GM21390 (cell line): ENCODE measurements at regions not wholly inside any gene's neighbourhood (a gene's known extent, or its start where the extent isn't known, plus 50 kb on each side); places are given as distances from the start of the nearest gene placed in this dataset.

Experiments used
- ATAC-seq: cut with Tn5 transposase; IDR thresholded peaks from one replicate; pipeline ENCODE4 v1.9.1; 2021; ENCODE audit not compliant: unreplicated experiment

DNA sequence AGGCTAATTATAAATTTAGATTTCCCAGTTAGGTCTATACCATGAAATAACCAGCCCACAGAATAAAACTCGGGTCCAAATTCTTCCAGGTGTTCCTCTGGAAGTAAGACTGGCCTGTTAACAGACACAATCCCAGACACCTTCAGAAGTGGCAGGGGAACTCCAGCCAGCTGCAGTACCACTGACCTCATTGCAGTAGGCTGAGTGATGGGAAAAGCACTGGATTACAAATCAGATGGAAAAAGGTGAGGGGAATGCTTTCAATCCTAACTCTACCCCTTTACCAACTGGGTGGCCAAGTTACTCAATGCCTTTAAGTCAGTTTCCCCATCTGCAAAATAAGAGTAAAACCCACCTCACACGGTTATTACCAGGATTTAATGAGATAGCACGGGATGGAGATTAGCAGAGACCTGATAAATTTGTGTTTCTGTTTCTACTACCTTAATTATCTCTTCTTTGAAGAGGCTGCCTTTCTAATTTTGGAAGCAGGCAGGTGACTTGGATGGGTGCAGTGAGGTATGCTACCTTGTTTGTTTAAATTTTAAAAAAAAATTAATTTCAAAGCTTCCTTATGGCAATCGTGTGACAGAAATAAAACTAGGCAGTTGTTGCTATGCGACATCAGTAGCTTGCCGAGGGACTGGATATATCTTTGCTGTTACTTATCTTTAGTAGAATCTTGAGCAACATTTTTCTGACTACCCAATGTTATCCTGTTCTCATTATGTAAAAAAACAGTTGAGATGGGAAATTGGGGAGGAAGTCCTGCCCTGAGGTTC is 167.3 kb upstream of the GRIN2B start:
- ATAC-seq = no peak

GRCh38 chr12:14153803-14154202 is 172.4 kb upstream of the GRIN2B start:
- ATAC-seq = peak; percentile 21

GRCh38 chr12:14156606-14157005 is 175.2 kb upstream of the GRIN2B start:
- no peak for ATAC-seq

DNA sequence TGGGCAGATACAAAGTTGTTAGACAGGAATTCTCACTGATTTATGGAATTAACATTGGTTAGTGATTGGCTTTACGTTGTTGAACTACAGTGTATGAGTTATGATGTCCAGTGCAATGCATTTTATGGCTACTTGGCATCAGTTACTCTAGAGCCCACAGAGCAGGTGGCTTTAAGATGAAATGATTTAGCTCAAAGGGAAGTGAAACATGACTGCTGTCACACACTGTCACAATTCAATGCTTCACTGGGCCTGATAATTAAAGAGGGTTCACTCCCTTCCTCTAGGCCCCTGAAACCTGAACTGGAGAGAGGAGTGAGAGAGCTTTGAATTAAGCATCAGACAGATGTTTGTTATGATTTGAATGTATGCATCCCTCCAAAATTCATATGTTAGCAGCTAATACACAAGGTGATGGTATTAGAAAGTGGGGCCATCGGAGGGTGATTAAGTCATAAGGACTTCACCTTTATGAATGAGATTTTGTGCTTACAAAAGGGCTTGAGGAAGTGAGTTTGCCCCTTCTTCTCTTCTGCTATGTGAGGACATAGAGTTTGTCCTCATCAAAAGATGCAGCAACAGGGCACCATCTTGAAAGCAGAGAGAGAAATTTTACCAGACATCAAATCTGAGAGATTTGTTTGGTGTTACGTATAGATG is 175.8 kb upstream of the GRIN2B start:
- ATAC-seq = peak; percentile 97

- ATAC-seq = no peak
Measured at GRCh38 chr12:14164266-14164665, 182.9 kb upstream of the GRIN2B start.

DNA sequence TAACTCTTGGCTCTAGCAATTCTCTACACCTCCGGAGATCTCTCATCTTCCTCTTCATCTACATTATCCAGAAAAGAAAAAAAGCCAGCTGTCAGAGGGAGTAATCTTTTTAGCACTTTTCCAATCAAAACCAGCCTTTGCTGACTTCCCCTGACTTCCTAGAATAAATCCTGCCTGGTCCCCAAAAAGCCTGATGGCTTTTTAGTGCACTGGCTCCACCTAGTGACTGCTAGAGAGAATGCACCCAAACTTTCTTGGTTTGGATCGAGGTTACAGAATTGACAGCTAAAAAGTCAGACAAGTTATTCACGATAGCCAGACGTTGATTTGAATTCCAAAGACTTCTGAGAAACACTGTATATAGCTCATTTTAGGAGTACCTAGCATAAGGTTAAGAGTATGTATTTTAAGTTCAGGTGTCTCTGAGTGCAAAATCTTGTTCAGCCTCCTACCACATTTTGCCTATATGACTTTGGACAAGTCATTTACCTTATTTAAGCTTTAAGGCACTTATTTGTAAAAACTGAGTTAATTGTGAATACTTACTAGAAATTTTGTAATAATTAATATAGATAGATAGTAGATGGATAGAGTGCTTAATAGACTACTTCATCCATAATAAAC is 185.7 kb upstream of the GRIN2B start:
- no peak for ATAC-seq

- no peak for ATAC-seq
Measured at GRCh38 chr12:14169281-14169680, 187.9 kb upstream of the GRIN2B start.

DNA sequence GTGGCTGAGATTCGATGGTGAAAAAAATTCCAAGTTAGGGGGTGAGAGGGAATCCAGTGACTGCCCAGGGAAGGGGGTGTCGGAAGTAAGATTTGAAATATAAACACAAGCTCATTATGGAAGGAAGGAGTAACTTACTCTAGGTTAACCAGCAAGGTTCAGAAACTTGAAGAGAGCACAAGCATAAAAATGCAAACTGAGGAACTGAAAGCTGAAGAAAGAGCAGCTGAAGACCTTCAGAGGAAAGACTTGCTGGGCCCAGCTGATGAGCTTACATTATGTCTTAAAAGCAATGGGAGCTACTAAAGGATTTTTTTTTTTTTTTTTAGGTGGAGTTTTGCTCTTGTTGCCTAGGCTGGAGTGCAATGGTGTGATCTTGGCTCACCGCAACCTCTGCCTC is 189.7 kb upstream of the GRIN2B start:
- ATAC-seq = peak; percentile 81

- ATAC-seq = no peak
Measured at GRCh38 chr12:14175206-14175605, 190.3 kb upstream of the ATF7IP start.

GRCh38 chr12:14185427-14186192 is 179.9 kb upstream of the ATF7IP start:
- peak; percentile 75 for ATAC-seq

DNA sequence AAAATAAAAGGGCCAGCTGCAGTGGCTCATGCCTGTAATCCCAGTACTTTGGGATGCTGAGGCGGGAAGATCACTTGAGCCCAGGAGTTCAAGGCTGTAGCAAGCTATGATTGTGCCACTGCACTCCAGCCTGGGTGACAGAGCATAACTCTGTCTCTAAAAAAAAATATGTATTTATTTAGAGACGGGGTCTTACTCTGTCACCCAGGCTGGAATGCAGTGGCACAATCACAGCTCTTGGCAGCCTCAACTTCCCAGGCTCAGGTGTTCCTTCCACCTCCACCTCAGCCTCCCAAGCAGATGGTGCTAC is 179.3 kb upstream of the ATF7IP start:
- ATAC-seq = peak; percentile 8

DNA sequence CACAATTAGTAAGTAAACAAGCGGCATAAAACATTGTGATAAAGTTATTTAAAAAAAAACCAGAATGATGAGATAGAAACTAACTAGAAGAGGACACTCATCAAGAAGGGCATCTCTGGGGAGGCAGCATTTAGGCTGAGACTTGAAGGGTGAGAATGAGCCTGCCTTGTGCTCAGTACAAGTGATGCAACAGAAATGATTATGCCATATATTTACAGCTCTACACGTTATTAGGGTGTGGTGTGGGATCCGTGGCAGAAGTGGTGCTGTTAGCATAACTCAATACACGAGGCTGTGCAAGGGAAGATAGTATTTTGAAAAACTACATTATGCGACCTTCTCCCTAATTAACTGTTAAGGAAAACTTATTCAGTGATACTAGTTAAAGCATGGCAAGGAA is 178.5 kb upstream of the ATF7IP start:
- ATAC-seq = no peak

- ATAC-seq = no peak
Measured at GRCh38 chr12:14187966-14188365, 177.5 kb upstream of the ATF7IP start.

GRCh38 chr12:14188744-14189143 is 176.7 kb upstream of the ATF7IP start:
- no peak for ATAC-seq

DNA sequence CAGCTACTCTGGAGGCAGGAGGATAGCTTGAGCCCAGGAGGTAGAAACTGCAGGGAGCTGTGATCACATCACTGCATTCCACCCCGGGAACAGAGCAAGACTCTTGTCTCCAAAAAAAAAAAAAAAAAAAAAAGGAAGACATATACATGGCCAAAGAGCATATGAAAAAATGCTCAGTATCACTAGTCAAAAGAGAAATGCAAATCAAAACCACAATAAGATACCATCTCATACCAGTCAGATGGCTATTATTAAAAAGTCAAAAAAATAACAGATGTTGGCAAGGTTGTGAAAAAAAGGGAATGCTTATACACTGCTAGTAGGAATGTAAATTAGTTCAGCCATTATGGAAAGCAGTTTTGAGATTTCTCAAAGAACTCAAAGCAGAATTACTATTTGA is 174.8 kb upstream of the ATF7IP start:
- ATAC-seq = no peak

DNA sequence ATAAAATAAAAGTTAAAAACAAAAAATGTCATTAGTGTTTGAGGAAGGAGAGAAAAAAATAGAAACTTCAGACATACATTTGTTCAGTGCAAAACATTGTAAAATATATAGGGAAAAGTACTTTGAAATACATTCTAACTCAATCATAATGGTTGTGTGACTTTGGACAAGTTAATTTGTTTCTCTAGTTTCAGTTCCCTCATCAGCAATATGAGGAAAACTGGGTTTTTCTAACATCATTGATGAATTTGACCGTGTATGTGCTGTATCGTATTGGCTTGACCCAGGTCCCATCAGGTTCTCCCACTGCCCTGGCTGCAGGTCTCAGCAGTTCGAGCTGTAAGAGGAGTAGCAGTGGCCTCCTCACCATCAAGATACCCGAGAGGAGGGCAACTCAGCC is 173.9 kb upstream of the ATF7IP start:
- no peak for ATAC-seq

DNA sequence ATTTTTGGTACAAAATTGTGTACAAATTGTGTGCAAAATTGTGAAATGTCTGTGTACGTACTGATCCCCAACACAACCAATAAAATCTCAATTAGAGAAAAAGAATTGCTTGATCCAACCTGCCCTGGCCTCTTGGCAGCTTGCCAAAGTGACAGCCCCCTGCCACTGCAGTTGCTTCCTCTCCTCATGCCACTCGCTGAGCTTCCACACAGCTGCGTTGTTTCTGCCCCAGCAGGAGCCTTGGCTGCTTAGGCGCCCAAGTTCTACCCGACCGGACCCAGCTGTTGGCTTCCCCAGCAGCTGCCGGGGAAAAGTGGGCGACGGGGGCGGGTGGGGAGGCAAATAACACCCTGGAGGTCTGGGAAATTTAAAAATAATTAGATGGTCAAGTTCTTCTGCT is 171.8 kb upstream of the ATF7IP start:
- no peak for ATAC-seq

- no peak for ATAC-seq
Measured at GRCh38 chr12:14194572-14194971, 170.9 kb upstream of the ATF7IP start.

DNA sequence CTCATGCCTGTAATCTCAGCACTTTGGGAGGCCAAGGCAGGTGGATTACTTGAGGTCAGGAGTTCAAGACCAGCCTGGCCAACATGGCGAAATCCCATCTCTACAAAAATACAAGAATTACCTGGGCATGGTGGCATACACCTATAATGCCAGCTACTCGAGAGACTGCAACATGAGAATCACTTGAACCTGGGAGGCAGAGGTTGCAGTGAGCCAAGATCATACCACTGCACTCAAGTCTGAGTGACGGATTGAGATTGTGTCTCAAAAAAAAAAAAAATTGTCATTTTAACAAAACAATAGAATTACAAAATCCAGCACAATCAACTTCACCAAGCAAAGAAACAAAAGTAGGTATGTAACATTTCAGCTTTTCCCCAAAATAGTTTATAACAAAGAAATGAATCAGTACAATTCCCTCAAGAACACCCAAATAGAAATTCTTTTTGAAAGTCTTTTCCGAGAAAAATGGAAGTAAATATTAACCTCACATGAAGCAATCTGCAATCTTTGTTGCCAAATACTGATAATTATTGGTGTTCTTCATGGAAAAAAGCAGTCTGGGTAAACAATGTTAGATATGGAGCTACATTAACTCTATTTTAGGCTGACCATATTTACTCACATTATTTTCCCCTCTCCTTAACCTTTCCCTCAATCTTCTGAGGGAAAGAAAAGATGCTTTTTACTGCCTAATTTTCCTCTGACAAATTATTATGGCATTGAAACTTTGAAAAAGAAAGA is 165.9 kb upstream of the ATF7IP start:
- no peak for ATAC-seq

DNA sequence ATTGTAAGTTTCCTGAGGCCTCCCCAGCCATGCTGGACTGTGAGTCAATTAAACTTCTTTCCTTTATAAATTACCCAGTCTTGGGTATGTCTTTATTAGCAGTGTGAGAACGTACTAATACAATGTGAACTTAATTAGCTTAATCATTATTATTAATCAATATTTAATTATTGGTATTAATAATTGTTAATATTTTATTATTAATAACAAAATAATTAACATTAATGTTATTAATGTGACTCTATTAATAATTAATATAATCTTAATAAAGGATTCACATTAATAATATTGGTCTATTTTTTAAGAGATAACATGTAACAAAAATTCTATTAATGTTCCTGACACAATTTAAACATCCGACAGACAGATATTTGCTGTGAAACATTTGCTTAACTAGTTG is 164.9 kb upstream of the ATF7IP start:
- ATAC-seq = no peak

- no peak for ATAC-seq
Measured at GRCh38 chr12:14201291-14201690, 164.2 kb upstream of the ATF7IP start.
